ENCODE measurements at regions not wholly inside any gene's neighbourhood (a gene's known extent, or its start where the extent isn't known, plus 50 kb on each side); places are given as distances from the start of the nearest gene placed in this dataset.

- Histone ChIP-seq H3K36me3 (ENCODE audit: control insufficient read depth, insufficient read depth, low read length) (no peaks in the 10 kb centered on the region), H3K4me3 (ENCODE audit: low read depth, low read length) (no peak overlapping the region), H3K27me3 (ENCODE audit: control insufficient read depth, insufficient read depth, low read length) (no peaks in the 10 kb centered on the region)
- no peak for TF ChIP-seq CTCF (IDR thresholded peaks at IDR 0.05; ENCODE audit: insufficient read depth, low read length, poor library complexity, severe bottlenecking)
- no peak for DNase-seq (ENCODE audit: low read depth)
Observed at GRCh38 chr20:11214256-11214840, 540.5 kb upstream of the JAG1 start.

- Histone ChIP-seq H3K27me3 (ENCODE audit: control insufficient read depth, insufficient read depth, low read length) (no peaks in the 10 kb centered on the region), H3K4me3 (ENCODE audit: low read depth, low read length) (no peak overlapping the region), H3K36me3 (ENCODE audit: control insufficient read depth, insufficient read depth, low read length) (no peaks in the 10 kb centered on the region)
- DNase-seq (ENCODE audit: low read depth) = no peak
- no peak for TF ChIP-seq CTCF (IDR thresholded peaks at IDR 0.05; ENCODE audit: insufficient read depth, low read length, poor library complexity, severe bottlenecking)
Observed at GRCh38 chr20:11216451-11217314, 542.9 kb upstream of the JAG1 start.

- TF ChIP-seq CTCF (IDR thresholded peaks at IDR 0.05; ENCODE audit: insufficient read depth, low read length, poor library complexity, severe bottlenecking) = no peak
- DNase-seq (ENCODE audit: low read depth) = no peak
- no peak overlapping the region for H3K4me3 ChIP-seq (ENCODE audit: low read depth, low read length)
- H3K27me3 ChIP-seq (ENCODE audit: control insufficient read depth, insufficient read depth, low read length) = no peaks in the 10 kb centered on the region
- H3K36me3 ChIP-seq (ENCODE audit: control insufficient read depth, insufficient read depth, low read length) = no peaks in the 10 kb centered on the region
Observed at GRCh38 chr20:11217326-11218172, 543.8 kb upstream of the JAG1 start.

DNA sequence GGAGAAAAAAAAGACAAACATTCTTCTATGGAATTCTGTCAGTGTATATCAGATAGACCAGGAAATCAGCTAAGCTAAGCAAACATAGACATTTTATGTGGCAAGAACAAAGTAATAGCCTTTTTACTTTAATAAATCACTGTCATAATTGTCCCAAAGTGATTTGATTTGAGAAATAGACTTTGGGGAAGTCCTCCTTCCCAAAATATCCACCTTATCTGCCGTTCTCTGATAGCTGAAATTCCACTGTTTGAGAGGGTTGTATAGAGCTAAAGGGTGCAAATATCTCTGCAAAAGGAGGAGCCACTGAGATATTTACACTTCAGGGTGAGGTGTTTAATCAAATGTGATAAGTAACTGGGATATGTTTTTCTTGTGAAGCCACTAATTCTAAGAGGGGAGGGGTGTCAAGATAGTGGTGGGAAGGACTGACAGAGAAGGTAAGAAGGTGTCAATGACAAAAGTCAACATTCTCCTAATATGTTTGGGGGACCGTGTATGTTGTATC, 544.4 kb upstream of the JAG1 start:
- no peak for TF ChIP-seq CTCF (IDR thresholded peaks at IDR 0.05; ENCODE audit: insufficient read depth, low read length, poor library complexity, severe bottlenecking)
- DNase-seq (ENCODE audit: low read depth) = no peak
- H3K27me3 ChIP-seq (ENCODE audit: control insufficient read depth, insufficient read depth, low read length) = no peaks in the 10 kb centered on the region
- H3K4me3 ChIP-seq (ENCODE audit: low read depth, low read length) = no peak overlapping the region
- H3K36me3 ChIP-seq (ENCODE audit: control insufficient read depth, insufficient read depth, low read length) = no peaks in the 10 kb centered on the region

DNA sequence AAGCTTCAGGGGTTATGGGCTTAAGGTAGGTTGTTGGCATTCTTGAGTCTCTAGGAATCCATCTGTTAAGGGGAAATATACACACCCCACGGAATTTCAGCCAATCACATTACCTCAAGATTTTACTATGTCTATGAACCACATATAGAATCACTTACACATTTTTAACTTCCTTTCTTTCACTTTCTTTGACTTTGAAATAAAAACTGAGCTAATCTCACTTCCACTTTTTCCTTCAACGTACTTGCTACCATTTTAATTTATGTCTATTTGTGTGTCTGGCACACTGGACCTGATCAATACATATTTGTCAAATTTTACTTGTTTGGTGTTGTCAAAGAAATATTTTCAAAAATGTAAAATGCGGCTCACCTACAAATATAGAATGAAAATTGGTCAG, 545.4 kb upstream of the JAG1 start:
- no peaks in the 10 kb centered on the region for H3K27me3 ChIP-seq (ENCODE audit: control insufficient read depth, insufficient read depth, low read length)
- no peak for DNase-seq (ENCODE audit: low read depth)
- no peak for TF ChIP-seq CTCF (IDR thresholded peaks at IDR 0.05; ENCODE audit: insufficient read depth, low read length, poor library complexity, severe bottlenecking)
- H3K4me3 ChIP-seq (ENCODE audit: low read depth, low read length) = no peak overlapping the region
- no peaks in the 10 kb centered on the region for H3K36me3 ChIP-seq (ENCODE audit: control insufficient read depth, insufficient read depth, low read length)
